HepG2 (cell line): ENCODE measurements at regions not wholly inside any gene's neighbourhood (a gene's known extent, or its start where the extent isn't known, plus 50 kb on each side); places are given as distances from the start of the nearest gene placed in this dataset.
A peak's percentile ranks its signal among the peaks of the same experiment; 100 is the strongest.

Source experiments
- ATAC-seq: fragments of 200-7000 bp; cut with Tn5 transposase; 3 replicates; pipeline ENCODE4 v1.9.1; 2020; ENCODE audit warnings: mild to moderate bottlenecking, moderate library complexity
- BruUV-seq: library from RNA; stranded (reverse); fragments of 400-500 nt; replicated peaks from 2 replicates; lab custom pipeline; 2021; lab: Mats Ljungman, UMichigan
- CTCF ChIA-PET: fragments of 300-600 bp; formaldehyde crosslinking; extraction: SDS; loops from one replicate; lab custom pipeline; 2021; ENCODE audit warnings: low total read pairs, inconsistent platforms, low intra/inter-chr PET ratio; lab: Yijun Ruan, JAX
- POLR2A ChIA-PET: fragments of 350-600 bp; sonication (Branson Sonifier 250); formaldehyde crosslinking; loops from one replicate; lab custom pipeline; 2020; ENCODE audit warnings: antibody characterized with exemption, inconsistent platforms; lab: Yijun Ruan, JAX
- DNase-seq: peaks from one replicate; pipeline ENCODE4 v3.0.0-alpha.2; 2015; ENCODE audit warnings: low spot score
- FAIRE-seq: peaks from 3 replicates; lab custom pipeline; 2011; peaks lifted over from hg19 to GRCh38; lab: Jason Lieb, UNC
- H2AFZ ChIP-seq: one replicate; pipeline ENCODE4 v1.6.1; 2011; ENCODE audit warnings: low read length, inconsistent platforms
- H3K27ac ChIP-seq: fragments of 300-600 bp; 3 replicates; pipeline ENCODE4 v1.8.0; 2011; ENCODE audit warnings: mixed run types, mild to moderate bottlenecking, mixed read lengths, low read length, inconsistent platforms; ENCODE audit not compliant: insufficient read depth; ENCODE audit errors: extremely low read length
- H3K27me3 ChIP-seq, 2 experiments: fragments of 200-600 bp in 1 of 2; 2 replicates in 1 of 2; 3 replicates in 1 of 2; pipeline versions ENCODE4 v1.6.0 to v1.8.0; 2011; ENCODE audit warnings: low read length in 2 of 2, mild to moderate bottlenecking in 2 of 2, moderate library complexity in 2 of 2, inconsistent platforms in 1 of 2; ENCODE audit not compliant: insufficient read depth in 2 of 2, control insufficient read depth in 1 of 2
- H3K36me3 ChIP-seq, 2 experiments: fragments of 200-600 bp in 1 of 2; replicated peaks in 1 of 2; 2 replicates in 1 of 2; 3 replicates in 1 of 2; pipeline versions ENCODE4 v1.5.1 to v1.8.0; 2011; ENCODE audit warnings: low read length in 2 of 2, inconsistent platforms in 1 of 2; ENCODE audit not compliant: insufficient read depth in 2 of 2, control insufficient read depth in 1 of 2
- H3K4me1 ChIP-seq: 2 replicates; pipeline ENCODE4 v1.5.1; 2012; ENCODE audit warnings: low read length, inconsistent platforms; ENCODE audit not compliant: insufficient read depth
- H3K4me2 ChIP-seq: 2 replicates; pipeline ENCODE4 v1.6.0; 2011; ENCODE audit warnings: low read depth, low read length, inconsistent platforms
- H3K4me3 ChIP-seq, 3 experiments: fragments of 200-600 bp in 1 of 3; sonication (generic), shearing (Covaris generic) in 1 of 3; replicated peaks in 1 of 3; 2 replicates each; pipeline ENCODE4 v1.5.1; 2011 to 2016; ENCODE audit warnings: low read length in 3 of 3, inconsistent platforms in 2 of 3, low read depth in 2 of 3, mild to moderate bottlenecking in 2 of 3, control low read depth in 1 of 3, mixed read lengths in 1 of 3; ENCODE audit not compliant: insufficient read depth in 1 of 3
- H3K79me2 ChIP-seq: one replicate; pipeline ENCODE4 v1.6.1; 2011; ENCODE audit warnings: low read length, inconsistent platforms; ENCODE audit not compliant: insufficient read depth
- H3K9ac ChIP-seq: 2 replicates; pipeline ENCODE4 v1.6.0; 2011; ENCODE audit warnings: mild to moderate bottlenecking, low read depth, low read length, inconsistent platforms; ENCODE audit not compliant: insufficient read depth
- H3K9me3 ChIP-seq: 2 replicates; pipeline ENCODE4 v1.5.1; 2012; ENCODE audit warnings: mild to moderate bottlenecking, low read length
- H4K20me1 ChIP-seq: 2 replicates; pipeline ENCODE4 v1.6.0; 2011; ENCODE audit warnings: inconsistent platforms, mild to moderate bottlenecking, low read length, moderate library complexity; ENCODE audit not compliant: insufficient read depth
- CCDC6 ChIP-seq: sonication (generic); formaldehyde crosslinking; IDR thresholded peaks from 2 replicates; pipeline ENCODE4 v1.8.1; 2022; ENCODE audit warnings: mild to moderate bottlenecking, missing genetic modification reagents, moderate library complexity
- GFI1 ChIP-seq: sonication (generic); formaldehyde crosslinking; IDR thresholded peaks from 2 replicates; pipeline ENCODE4 v1.5.0; 2020; ENCODE audit warnings: missing genetic modification reagents, mild to moderate bottlenecking, borderline replicate concordance
- NFRKB ChIP-seq: fragments of 450-650 bp; IDR thresholded peaks from 2 replicates; pipeline ENCODE4 v1.6.1; 2017
- NR2F6 ChIP-seq, 2 experiments: IDR thresholded peaks; 2 replicates each; pipeline ENCODE4 v1.6.1; 2016; ENCODE audit warnings: antibody characterized with exemption in 1 of 2, mild to moderate bottlenecking in 1 of 2
- SALL1 ChIP-seq: sonication (generic); formaldehyde crosslinking; IDR thresholded peaks from 2 replicates; pipeline ENCODE4 v1.8.0; 2022; ENCODE audit warnings: mild to moderate bottlenecking, missing genetic modification reagents
- SATB2 ChIP-seq: sonication (generic); formaldehyde crosslinking; IDR thresholded peaks from 2 replicates; pipeline ENCODE4 v1.5.0; 2020; ENCODE audit warnings: missing genetic modification reagents
- ZMYM4 ChIP-seq: sonication (generic); formaldehyde crosslinking; IDR thresholded peaks from 2 replicates; pipeline ENCODE4 v1.8.1; 2023; ENCODE audit warnings: mild to moderate bottlenecking, missing genetic modification reagents
- ZNF431 ChIP-seq: sonication (generic); formaldehyde crosslinking; IDR thresholded peaks from 2 replicates; pipeline ENCODE4 v1.9.0; 2022; ENCODE audit warnings: missing genetic modification reagents, low read depth, mild to moderate bottlenecking, borderline replicate concordance
- ZNF558 ChIP-seq: sonication (generic); formaldehyde crosslinking; IDR thresholded peaks from 2 replicates; pipeline ENCODE4 v1.9.0; 2022; ENCODE audit warnings: mild to moderate bottlenecking, missing genetic modification reagents, borderline replicate concordance
- ZNF562 ChIP-seq: sonication (generic); formaldehyde crosslinking; IDR thresholded peaks from 2 replicates; pipeline ENCODE4 v1.8.0; 2022; ENCODE audit warnings: missing genetic modification reagents, borderline replicate concordance
- ZNF747 ChIP-seq: sonication (generic); formaldehyde crosslinking; IDR thresholded peaks from 2 replicates; pipeline ENCODE4 v1.8.1; 2023; ENCODE audit warnings: missing genetic modification reagents, mild to moderate bottlenecking, borderline replicate concordance
- WGBS: methylation state at CpG from one replicate; pipeline ENCODE4 v1.1.6; 2017; ENCODE audit warnings: low lambda C conversion rate; 5-methylcytosine and 5-hydroxymethylcytosine counted together
- in situ Hi-C: cut with HindIII; loops from 2 replicates; pipeline ENCODE4 v1.10.0; 2017; ENCODE audit warnings: low pct_unique_long_range_greater_than_20kb; ENCODE audit not compliant: extremely low pct_ligation_motif_present
- intact Hi-C: fragments of 100-400 bp; cut with micrococcal nuclease; formaldehyde crosslinking; loops from one replicate; pipeline ENCODE4 v1.10.0; 2022; ENCODE audit not compliant: unreplicated experiment
- TF ChIP-seq, protein P1 (sequence below): sonication (generic); formaldehyde crosslinking; IDR thresholded peaks from 2 replicates; pipeline ENCODE4 v1.4.0; 2020; ENCODE audit warnings: missing genetic modification reagents, borderline replicate concordance
- TF ChIP-seq, protein P2 (sequence below): sonication (generic); formaldehyde crosslinking; IDR thresholded peaks from 2 replicates; pipeline ENCODE4 v1.4.0; 2020; ENCODE audit warnings: mild to moderate bottlenecking, missing genetic modification reagents

DNA sequence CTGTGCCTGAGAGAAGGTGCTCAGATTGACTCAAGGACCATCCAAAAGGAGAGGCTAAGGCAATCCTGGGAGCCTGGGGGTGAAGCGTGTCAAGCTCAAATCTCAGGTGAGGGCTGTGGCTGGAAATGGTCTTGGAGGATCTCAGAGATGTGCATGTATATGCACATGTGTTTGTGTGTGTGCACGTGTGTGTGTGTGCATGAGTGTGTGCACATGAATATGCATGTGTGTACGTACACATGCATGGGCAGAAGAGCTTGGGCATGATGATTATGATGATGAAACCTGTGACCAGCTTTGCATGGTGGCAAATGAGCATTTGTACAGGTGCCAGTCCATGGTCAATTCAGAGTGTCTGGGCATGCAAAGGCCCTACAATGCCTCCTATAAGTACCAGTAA lies 326.6 kb downstream of the CXCL12 start (continued):
- TF ChIP-seq, protein P1, sequence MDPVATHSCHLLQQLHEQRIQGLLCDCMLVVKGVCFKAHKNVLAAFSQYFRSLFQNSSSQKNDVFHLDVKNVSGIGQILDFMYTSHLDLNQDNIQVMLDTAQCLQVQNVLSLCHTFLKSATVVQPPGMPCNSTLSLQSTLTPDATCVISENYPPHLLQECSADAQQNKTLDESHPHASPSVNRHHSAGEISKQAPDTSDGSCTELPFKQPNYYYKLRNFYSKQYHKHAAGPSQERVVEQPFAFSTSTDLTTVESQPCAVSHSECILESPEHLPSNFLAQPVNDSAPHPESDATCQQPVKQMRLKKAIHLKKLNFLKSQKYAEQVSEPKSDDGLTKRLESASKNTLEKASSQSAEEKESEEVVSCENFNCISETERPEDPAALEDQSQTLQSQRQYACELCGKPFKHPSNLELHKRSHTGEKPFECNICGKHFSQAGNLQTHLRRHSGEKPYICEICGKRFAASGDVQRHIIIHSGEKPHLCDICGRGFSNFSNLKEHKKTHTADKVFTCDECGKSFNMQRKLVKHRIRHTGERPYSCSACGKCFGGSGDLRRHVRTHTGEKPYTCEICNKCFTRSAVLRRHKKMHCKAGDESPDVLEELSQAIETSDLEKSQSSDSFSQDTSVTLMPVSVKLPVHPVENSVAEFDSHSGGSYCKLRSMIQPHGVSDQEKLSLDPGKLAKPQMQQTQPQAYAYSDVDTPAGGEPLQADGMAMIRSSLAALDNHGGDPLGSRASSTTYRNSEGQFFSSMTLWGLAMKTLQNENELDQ (CRISPR knock-in tag), result no peak
- TF ChIP-seq NR2F6 (IDR thresholded peaks at IDR 0.05) (no peak), NR2F6 (CRISPR knock-in tag; IDR thresholded peaks at IDR 0.05) (no peak)

DNA sequence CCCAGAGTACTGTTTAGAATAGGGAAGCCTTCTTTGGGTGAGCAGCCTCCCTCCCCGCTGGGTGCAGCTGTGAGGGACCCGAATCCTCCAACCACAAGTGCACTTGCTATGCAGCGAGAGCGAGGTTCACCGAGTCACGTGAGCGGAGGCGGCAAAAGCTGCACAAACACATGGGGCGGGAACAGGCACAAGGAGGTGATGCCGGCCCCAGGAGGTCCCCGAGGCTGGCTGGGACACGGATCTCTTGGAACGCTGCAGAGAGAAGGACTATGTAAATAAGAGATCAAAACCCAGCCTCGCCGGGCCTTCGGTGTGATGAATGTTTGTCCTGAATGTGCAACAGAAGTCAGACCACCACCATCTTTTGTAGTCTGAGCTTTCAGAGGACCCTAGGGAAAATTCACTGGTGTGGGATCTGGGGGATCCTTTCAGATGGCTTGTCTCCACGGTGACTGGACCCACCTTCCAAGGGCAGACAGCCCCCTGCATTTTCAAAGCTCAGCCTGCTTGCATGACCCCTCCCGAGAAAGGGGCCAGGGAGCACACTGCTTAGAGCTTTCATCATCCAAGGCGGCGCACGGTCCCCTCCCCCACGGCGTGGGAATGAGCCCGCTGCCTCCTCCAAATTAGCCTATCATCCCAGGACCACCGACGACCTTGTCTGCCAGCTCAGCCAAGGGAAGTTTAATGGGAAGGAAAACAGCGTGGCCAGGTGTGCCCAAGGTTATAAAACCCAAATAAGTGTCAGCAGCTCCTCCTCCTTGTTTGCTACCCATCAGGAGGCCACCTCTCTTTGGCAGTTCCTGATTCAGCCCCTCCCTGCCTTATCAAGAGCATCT lies 327.7 kb downstream of the CXCL12 start:
- Histone ChIP-seq H3K4me1 (peaks cover 7% of the 10 kb centered on the region; the same call in 1 of the 2 replicates), H3K27ac (no peak overlapping the region), H3K4me2 (no peak overlapping the region), H3K4me3 (no peak overlapping the region), H3K36me3 (no peaks in the 10 kb centered on the region), H2AFZ (no peak overlapping the region), H3K79me2 (no peaks in the 10 kb centered on the region), H3K9me3 (no peaks in the 10 kb centered on the region), H3K9ac (no peak overlapping the region), H4K20me1 (no peaks in the 10 kb centered on the region), H3K27me3 (peaks cover 0 to 28% of the 10 kb centered on the region in 2 experiments; a peak in 2 of 5 replicates)
- in situ Hi-C loops, result no loop called here
- ChIA-PET POLR2A (no interaction called here), CTCF (no interaction called here)
- 7% methylated on average over 6 of the region's 27 CpGs for WGBS
- intact Hi-C loops, result no loop called here
- no peak for FAIRE-seq
- BruUV-seq, result no TSS peak
- DNase-seq, result no peak
- no peak for ATAC-seq
- TF ChIP-seq GFI1 (CRISPR knock-in tag), result no peak
- TF ChIP-seq NFRKB, result no peak
- TF ChIP-seq, protein P2, sequence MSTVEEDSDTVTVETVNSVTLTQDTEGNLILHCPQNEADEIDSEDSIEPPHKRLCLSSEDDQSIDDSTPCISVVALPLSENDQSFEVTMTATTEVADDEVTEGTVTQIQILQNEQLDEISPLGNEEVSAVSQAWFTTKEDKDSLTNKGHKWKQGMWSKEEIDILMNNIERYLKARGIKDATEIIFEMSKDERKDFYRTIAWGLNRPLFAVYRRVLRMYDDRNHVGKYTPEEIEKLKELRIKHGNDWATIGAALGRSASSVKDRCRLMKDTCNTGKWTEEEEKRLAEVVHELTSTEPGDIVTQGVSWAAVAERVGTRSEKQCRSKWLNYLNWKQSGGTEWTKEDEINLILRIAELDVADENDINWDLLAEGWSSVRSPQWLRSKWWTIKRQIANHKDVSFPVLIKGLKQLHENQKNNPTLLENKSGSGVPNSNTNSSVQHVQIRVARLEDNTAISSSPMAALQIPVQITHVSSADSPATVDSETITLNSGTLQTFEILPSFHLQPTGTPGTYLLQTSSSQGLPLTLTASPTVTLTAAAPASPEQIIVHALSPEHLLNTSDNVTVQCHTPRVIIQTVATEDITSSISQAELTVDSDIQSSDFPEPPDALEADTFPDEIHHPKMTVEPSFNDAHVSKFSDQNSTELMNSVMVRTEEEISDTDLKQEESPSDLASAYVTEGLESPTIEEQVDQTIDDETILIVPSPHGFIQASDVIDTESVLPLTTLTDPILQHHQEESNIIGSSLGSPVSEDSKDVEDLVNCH (CRISPR knock-in tag), result no peak
- 0 out of 2 replicates have a peak, but pooled peaks have one; percentile 52 for TF ChIP-seq ZNF558 (CRISPR knock-in tag)
- peak; percentile 29; the same call in 1 of the 2 replicates for TF ChIP-seq ZNF747 (CRISPR knock-in tag)
- TF ChIP-seq SALL1 (CRISPR knock-in tag), result peak; percentile 68
- 0 out of 2 replicates have a peak, but pooled peaks have one; percentile 38 for TF ChIP-seq ZNF431 (CRISPR knock-in tag)
- no peak for TF ChIP-seq ZNF562 (CRISPR knock-in tag)
- TF ChIP-seq SATB2 (CRISPR knock-in tag), result 0 out of 2 replicates have a peak, but pooled peaks have one; percentile 57
- TF ChIP-seq CCDC6 (CRISPR knock-in tag), result peak; percentile 38; the same call in 1 of the 2 replicates
- peak; percentile 45; the same call in 1 of the 2 replicates for TF ChIP-seq ZMYM4 (CRISPR knock-in tag)
